COLO668 (cell line): ENCODE measurements at regions not wholly inside any gene's neighbourhood (a gene's known extent, or its start where the extent isn't known, plus 50 kb on each side); places are given as distances from the start of the nearest gene placed in this dataset.

Source experiments
- DNase-seq: peaks from one replicate; lab custom pipeline; 2025; ENCODE audit not compliant: unreplicated experiment; lab: John Stamatoyannopoulos, UW

DNA sequence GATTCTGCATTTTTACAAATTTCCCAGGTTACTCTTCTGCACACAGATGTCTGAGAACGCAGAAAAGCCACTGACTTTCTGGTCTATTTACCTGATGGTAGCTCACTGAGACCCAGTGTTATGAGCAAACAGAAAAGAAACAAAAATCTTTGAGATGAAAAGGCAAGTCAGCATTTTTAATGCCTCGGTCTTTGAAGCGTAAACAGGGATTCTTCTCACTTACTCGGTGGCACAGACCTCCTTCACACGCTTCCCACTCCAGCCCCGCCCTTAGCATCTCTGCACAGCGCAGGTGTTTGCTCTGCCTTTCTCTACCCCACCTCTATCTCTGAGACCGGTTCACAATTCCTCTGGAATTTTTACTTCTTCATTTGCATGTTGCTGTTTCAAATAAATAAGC, 195.0 kb upstream of the IRX1 start:
- no peak for DNase-seq

DNA sequence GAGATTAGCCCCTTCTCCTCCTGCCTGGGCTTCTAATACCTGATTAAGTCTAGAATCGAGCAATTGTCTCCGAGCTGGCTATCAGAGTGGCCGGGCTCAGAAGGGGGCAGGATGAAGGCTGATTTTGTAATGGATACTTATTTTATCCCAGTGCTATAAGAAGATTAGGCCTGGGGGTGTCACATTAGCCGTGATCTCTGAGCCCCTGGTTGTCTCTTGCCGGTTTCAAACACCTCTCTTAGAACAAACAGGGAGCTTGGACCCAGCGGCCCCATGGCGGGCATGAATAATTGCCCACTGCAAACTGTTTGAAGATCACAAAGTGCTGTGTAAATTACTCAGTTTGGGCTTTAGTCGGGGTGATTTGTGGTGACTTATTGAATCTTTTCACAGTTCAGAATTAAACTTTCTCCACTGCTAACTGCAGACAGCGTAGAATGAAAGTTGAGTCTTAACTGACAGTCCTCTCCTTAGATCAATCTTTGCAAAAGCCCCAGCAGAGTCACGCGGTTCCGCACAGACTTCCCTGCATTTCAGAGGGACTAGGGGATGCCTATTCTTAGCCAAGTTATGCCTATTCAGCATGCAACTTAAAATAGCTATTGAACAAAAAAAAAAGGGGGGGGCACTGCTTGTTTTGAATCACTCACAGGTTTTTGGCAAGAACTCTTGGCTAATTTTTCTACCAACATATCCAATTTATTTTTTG, 200.6 kb upstream of the IRX1 start:
- no peak for DNase-seq

DNA sequence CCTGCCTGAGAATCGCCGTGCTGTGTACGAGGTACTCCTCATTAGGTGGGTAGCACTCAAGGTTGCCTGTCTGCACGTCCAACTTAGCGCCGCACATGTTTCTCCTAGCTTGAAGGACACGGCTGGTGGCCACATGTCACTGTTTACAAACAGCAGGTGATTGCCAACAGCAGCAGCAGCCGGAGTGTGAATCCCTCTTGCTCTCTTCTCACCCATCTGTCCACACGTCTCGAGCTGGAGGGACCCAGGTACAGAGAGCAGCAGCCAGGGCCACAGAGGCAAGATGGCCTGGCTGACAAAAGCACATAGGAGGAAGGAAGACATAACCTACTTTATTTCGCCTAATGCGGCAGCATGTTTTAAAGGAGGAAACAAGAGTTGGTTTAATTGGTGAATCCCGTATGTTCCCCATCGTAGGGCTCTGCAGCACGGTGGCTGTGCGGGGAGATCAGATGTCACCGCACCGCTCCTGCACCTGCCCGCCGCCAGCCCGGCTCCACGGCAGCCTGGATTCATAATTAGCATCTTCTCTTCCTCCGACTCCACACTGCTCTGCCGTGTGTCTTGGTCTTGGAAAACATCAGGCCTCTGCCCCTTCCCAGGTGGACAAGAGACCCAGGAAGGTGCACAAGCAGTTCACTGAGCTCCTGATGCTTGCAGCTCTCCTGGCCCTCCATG, 201.6 kb upstream of the IRX1 start:
- no peak for DNase-seq

DNA sequence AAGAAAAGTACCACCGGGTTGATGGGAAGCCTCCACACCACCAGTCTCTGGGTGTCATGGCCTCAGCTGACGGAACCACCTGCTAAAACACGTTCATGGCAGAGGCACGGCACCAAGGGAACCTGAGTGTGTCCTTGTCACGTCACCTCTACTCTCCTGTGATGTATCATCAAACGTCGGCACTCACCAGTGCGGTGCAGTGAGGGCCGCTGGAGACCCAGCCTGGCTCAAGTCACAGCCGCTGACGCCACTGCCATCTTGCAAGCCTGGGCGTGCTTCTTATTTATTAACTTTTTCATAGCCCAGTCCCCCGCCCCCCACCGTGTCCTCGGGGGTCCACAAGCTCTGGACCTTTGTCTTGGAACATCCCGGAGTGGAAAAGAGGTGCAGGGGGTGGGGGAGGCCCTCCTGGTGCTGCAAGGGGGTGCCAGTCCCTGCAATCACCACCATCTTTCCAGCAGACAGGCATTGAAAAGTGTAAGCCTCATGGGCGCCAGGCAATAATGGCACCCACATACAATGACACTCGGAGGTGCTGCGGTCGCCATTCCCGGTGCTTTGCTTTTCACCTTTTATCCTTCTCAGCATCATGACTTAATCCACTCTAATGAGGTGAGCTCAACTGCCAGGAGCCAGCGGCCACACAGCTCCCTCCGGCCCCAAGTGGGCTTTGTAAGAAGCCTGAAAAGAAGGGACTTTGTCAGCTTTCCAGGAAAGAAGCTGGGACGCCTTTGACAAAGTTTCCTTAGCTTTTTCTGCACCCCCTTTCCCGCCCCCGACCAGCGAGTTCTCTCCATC, 202.3 kb upstream of the IRX1 start:
- DNase-seq: no peak

DNA sequence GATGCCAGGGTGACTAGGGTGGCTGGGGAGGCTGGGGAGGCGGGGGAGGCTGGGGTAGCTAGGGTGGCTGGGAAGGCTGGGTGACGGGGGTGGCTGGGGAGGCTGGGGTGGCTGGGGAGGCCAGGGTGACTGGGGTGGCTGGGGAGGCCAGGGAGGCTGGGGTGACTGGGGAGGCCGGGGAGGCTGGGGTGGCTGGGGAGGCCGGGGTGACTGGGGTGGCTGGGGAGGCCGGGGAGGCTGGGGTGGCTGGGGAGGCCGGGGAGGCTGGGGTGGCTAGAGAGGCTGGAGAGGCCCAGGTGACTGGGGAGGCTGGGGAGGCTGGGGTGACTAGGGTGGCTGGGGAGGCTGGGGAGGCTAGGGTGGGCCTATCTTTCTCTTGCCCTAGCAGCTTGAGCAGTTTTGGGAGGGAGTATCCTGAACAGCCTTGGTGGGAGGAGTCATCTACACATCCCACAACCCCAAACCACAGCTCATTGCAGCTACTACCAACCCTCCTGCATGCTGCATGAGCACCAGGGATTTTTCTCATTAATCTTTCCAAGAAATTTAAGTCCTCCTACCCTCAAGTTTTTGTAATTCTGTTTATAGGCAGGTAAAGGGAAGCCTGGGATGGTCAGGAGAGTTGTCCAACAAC, 203.2 kb upstream of the IRX1 start:
- DNase-seq: no peak

DNA sequence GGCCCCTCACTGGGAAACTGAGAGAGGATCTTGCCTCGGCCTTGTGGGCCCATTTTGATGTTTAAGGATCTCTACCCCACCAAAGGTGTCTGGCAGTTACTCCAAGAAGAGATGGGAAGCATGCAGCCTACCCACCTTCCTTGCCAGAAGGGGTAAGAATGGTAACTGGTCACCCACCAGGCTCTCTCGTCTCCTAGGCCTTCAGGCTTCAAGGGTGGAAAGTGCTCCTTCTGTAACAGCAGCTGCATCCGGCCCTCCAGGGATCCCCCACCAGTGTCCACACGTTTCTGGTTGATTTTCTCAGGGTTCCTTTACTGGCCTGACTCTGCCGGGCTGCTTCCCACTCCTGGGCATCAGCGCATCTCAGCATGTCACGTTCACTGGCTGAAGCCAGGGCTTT, 204.4 kb upstream of the IRX1 start:
- DNase-seq: no peak

DNA sequence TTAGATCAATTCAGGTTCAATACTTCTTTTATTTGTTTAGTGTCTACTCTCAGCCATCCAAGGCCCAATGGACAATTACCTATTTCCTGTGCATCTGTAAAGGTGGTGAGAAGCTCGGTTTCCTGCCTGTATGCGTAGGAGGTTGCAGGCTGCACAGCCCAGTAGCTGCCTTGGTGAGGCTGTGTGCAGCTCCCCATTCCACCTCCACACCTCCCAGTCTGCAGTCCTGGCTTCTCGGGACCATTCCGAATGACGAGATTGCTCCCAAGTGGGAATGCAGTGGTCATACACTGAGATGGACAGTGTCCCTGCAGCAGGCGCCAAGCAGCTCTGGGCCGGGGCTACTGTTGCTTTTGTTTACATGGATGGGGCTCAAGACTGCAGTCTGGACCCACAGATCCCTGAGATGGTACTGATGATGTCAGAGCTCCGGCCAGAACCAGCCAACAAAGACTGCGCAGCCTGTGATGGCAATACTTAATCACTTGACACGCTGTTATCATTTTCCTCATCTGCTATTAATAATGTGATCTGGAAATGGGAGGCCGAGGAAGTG, 206.1 kb upstream of the IRX1 start:
- DNase-seq: no peak

DNA sequence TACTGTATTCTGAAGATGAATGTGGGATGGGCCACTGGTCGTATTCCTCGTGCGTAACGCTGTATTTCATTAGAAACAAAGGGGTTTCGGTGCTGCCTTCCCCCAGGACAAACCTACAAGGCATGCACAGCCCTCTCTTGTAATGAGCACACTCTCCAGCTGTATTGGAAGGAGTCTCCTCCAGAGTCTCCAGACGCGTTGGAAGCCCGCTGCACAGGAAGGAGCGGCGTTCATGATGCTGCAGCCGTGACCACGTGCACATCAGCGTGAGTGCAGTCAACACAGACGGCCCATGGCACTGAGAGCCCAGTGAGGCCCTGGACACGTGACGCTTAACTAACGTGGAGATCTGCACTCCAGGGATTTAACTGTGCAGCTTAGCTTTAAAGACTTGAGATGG, 209.0 kb upstream of the IRX1 start:
- no peak for DNase-seq

DNA sequence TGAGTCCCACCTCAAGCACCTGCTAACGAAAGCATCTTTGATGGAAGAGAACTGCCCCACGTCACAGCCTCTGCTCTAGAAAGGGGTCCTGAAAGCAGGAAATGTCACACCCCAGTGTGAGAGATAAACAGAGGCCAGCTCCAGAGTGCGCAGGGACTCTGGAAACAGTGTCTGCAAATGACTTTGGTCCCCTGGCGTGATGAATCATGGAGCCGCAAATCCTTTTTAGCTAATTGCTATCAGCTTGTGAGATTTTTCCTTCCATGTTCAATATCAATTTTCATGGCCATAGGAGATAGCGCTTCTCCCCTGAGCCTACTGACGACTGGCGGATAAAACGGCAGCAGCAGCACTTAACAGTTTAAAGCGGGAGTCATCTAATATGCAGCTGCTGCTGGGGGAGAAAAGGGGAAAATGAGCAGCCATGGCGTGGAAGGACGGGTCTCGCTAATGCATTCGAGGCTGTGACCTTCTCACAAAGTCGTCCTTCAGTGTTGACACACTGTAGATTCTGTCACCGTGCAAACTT, 209.6 kb upstream of the IRX1 start:
- DNase-seq: no peak

DNA sequence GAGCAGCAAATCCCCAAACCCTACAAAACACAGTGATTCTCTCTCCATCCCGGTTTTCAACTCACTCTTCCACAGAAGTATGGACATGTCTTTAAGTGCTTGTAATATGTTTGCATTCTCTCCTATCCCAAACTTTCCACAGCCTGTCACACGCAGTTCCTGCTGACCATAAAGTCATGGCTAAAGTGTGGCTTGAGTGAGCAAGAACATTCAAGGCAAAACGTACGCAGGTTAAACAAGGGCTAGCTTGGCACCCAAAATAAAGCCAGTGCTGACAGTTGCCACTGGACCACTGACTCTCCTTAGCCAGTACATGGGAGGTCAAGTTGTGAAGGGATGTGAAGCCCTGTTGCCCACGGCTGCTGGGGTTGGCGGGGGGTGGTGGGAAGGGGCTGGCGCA, 211.1 kb upstream of the IRX1 start:
- DNase-seq: no peak

DNA sequence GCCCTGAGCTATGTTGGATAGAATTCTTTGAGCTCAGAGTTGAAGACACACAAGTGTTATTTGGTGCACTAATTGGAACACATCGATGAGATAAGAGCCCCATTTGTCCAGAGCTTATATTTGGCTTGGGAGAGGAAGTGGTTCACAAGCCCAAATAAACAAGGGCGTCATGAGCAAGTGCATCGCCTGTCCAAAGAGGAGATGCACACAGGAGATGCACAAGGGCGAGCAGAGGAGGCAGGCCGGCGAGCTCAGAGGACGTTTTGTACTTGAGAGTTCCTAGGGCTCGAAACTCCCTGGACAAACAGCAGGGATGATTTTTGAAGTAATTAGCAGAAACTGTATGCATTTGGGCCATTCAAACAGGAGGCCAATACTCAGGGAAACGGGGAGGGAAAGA, 212.8 kb upstream of the IRX1 start:
- DNase-seq: no peak

DNA sequence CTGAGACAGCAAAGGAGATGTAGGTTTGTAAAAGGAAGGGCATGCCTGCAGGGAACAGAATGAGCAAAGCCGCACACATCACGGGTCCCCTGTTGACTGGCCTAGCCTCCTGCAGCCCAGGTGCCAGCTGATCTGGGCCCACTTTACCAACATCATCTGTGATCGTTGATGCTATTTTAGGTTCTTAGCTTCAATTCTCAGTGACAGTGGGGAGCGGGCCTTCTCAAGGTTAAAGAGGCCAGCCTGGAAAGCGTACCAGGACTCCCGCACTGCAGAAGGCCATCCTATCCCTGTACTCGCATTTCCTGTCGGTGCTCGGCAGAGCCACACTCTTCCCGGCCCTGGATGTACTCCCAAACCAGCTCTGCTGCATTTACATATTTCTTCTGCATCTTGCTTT, 213.5 kb upstream of the IRX1 start:
- no peak for DNase-seq

DNA sequence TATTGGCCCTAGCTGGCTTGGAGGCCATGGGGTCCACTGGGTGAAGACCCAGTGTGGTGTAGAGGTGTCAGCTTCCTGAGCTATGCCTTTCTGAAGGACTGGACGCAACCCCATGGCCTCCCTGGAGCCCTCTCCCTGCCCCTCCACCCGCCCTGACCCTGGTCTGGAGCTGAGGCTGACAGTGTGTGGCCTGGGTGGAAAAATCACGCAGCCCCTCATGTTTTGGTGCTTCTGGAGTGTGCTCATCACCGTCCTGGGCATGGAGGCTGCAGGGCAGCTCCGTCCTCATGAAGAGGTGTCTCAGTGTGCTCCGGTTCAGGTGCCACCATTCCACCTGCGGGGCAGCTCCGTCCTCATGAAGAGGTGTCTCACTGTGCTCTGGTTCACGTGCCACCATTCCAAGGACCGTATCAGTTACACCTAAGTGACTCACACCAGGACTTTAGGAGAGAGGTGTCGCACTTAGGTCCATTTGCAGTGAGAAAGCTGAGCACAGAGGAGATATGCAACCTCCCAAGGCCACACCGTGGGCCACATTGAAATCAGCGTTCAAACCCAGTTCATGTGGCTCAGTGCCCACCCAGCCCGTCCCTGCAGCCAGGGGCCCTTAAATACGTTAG, 214.3 kb upstream of the IRX1 start:
- DNase-seq: no peak

DNA sequence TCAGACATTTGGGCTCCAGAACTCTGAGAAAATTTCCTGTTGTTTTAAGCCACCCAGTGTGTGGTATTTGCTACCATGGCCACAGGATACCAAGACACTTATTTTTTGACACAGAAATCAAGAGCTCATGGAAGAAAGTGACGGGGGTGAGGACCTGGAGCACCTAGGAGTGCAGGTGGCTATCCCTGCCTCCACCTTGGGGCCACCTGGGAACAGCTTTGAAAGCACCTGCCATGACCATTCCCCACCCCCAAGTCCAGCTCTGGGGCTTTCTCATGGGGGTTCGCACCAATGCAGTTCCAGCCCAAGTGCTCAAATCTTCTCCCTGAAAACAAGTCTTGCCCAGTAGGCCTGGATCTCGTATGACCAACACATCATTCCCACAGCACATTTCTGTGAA, 214.9 kb upstream of the IRX1 start:
- no peak for DNase-seq

DNA sequence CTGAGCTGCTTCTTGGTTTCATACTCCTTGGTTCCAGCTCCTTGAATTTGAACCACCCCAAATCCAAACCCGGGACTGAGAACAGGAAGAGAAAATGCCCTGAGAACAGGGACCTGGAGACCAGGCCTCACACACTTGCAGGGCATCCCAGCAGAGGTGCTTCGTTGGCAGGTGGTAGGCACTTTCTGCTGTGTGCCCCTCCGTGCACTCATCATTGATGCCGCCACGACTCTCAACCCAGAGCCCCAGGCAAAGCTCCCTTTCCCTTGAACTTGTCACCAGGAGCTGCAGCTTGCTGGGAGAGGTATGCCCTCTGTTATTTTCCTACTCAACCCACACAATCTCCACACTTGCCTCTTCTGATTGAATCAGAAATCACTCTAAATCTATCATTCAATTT, 217.8 kb upstream of the IRX1 start:
- DNase-seq: no peak

DNA sequence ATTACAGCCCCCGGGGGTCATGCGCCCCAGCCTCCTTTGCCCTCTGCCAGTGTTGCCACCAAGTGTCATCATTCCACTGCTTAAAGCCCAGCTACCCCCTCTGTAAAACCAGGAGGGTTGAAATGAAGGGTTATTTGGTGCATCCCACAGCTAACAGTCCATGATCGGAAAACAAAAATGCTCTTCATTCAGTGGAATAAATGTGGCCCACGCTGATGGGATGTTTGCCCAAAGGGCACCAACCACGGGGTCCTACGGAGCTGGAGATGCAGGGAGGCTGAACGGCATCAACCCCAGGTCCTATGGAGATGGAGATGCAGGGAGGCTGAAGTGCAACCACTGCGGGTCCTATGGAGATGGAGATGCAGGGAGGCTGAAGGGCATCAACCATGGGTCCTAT, 218.5 kb upstream of the IRX1 start:
- DNase-seq: no peak

DNA sequence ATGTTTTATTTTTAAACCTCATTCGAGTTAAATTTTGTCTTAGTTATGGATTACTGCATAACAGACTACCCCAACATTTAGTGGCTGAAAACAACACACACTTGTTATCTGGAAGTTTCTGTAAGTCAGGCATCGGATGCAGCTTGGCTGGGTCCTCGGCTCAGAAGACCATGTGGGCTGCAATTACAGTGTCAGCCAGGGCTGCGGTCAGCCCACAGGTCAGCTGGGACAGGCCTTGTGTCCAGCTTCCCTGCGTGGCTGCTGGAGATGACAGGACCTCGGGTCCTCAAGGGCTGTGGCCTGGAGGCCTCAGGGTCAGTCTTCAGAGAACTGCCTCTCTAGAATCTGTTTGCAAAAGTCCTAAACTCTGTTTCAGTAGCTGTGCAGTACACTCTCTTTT, 219.0 kb upstream of the IRX1 start:
- no peak for DNase-seq

DNA sequence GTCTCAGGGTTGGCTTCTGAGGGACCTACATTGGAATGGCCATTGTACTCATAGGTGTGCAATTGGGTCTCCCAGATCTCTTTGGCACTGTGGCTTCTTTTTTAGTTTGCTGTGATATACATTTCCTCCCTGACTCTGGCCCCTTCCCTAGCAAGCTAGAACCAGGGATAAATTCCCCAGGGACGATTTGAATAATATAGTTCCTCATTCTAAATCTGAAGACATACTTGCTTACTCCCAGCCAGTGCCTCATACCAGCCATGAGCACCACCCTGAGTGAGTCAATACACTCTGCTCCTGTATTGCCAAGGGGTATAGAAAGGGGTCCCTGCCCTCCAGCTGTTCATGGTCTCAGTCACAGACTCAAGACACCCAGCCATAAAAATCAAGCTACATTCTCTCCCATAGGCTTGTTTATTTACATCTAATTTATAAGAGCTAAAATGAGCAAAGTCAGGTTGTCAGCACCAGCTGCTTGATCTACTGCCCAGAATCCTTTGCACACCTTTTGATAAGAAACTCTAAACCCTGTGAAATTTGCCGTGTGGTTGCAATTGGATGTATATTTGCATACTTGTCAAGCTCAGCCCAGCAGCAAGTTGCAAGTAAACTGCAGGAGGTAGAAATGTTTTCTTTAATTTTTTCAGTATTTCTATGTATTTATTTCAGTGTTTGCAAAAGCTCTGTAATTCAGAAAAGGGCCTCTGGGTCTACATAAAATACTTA, 219.9 kb upstream of the IRX1 start:
- no peak for DNase-seq

DNA sequence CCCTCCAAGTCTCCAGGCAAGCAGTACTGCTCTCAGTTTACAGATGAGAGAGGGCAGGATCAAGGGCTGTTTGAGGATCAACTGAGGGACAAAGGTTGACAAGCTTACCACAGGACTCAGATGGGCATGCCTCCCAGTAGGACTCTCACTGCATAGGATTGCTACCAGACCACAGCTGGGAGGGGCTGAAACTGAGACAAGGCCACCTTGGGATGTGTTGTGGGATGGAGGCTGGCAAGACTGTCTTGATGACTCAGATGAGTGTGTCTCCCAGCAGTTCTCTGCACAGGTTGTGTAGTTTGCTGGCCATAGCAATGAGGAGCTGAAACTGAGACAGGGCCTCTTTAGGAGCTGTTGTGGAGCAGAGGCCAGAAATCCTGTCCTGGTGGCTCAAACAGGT, 222.2 kb upstream of the IRX1 start:
- DNase-seq: no peak

DNA sequence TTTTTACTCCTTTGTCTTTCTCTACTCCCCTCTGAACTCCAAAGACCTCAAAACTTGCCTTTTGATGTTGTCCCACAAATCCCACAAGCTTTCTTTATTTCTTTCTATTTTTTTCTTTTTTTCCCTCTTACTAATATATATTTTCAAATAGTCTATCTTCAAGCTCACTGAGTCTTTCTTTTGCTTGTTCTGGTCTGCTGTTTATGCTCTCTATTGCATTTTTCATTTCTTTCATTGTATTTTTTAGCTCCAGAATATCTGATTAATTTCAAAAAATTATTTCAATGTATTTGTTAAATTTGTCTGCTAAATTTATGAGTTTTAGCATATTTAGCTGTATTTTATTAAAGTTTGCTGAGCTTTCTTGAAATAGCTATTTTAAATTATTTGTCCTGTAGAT, 223.3 kb upstream of the IRX1 start:
- no peak for DNase-seq
